ENCODE measurements at regions not wholly inside any gene's neighbourhood (a gene's known extent, or its start where the extent isn't known, plus 50 kb on each side); places are given as distances from the start of the nearest gene placed in this dataset.

- in situ Hi-C loops (cut with MboI; ENCODE audit: low sequenced_read_pairs, unreplicated experiment), result no loop called here
- no peak for DNase-seq (ENCODE audit: low spot score)
- no peak for TF ChIP-seq CTCF (IDR thresholded peaks at IDR 0.05; ENCODE audit: borderline replicate concordance, control extremely low read depth, extremely low read depth, insufficient read depth, missing control alignments)
Measured at GRCh38 chr13:106295971-106296370, 239.5 kb downstream of the EFNB2 start.

GRCh38 chr13:106291006-106291405 is 244.5 kb downstream of the EFNB2 start:
- TF ChIP-seq CTCF (IDR thresholded peaks at IDR 0.05; ENCODE audit: borderline replicate concordance, control extremely low read depth, extremely low read depth, insufficient read depth, missing control alignments), result no peak
- no peak for DNase-seq (ENCODE audit: low spot score)
- in situ Hi-C loops (cut with MboI; ENCODE audit: low sequenced_read_pairs, unreplicated experiment), result no loop called here

- DNase-seq (ENCODE audit: low spot score), result no peak
- TF ChIP-seq CTCF (IDR thresholded peaks at IDR 0.05; ENCODE audit: borderline replicate concordance, control extremely low read depth, extremely low read depth, insufficient read depth, missing control alignments), result no peak
- in situ Hi-C loops (cut with MboI; ENCODE audit: low sequenced_read_pairs, unreplicated experiment), result no loop called here
Measured at GRCh38 chr13:106287351-106287750, 248.1 kb downstream of the EFNB2 start.

GRCh38 chr13:106286811-106287210 is 248.7 kb downstream of the EFNB2 start:
- in situ Hi-C loops (cut with MboI; ENCODE audit: low sequenced_read_pairs, unreplicated experiment), result no loop called here
- TF ChIP-seq CTCF (IDR thresholded peaks at IDR 0.05; ENCODE audit: borderline replicate concordance, control extremely low read depth, extremely low read depth, insufficient read depth, missing control alignments), result no peak
- no peak for DNase-seq (ENCODE audit: low spot score)

- no peak for DNase-seq (ENCODE audit: low spot score)
- in situ Hi-C loops (cut with MboI; ENCODE audit: low sequenced_read_pairs, unreplicated experiment), result no loop called here
- TF ChIP-seq CTCF (IDR thresholded peaks at IDR 0.05; ENCODE audit: borderline replicate concordance, control extremely low read depth, extremely low read depth, insufficient read depth, missing control alignments), result no peak
Measured at GRCh38 chr13:106284358-106284757, 251.1 kb downstream of the EFNB2 start.

GRCh38 chr13:106281426-106281825 is 254.0 kb downstream of the EFNB2 start:
- TF ChIP-seq CTCF (IDR thresholded peaks at IDR 0.05; ENCODE audit: borderline replicate concordance, control extremely low read depth, extremely low read depth, insufficient read depth, missing control alignments), result no peak
- in situ Hi-C loops (cut with MboI; ENCODE audit: low sequenced_read_pairs, unreplicated experiment), result no loop called here
- DNase-seq (ENCODE audit: low spot score), result no peak

Measured in GM13976 (cell line).